Keratinocyte (primary cell): ENCODE measurements at regions not wholly inside any gene's neighbourhood (a gene's known extent, or its start where the extent isn't known, plus 50 kb on each side); places are given as distances from the start of the nearest gene placed in this dataset.

ENCODE experiments used
- DNase-seq: peaks from one replicate; pipeline ENCODE4 v3.0.0-alpha.2; 2011; ENCODE audit warnings: low read depth, missing footprints, low spot score
- FAIRE-seq: peaks from 2 replicates; lab custom pipeline; 2011; peaks lifted over from hg19 to GRCh38; lab: Jason Lieb, UNC
- H2AFZ ChIP-seq: 2 replicates; pipeline ENCODE4 v1.6.0; 2012; ENCODE audit warnings: low read length, control low read depth, inconsistent platforms; ENCODE audit not compliant: control insufficient read depth
- H3K27ac ChIP-seq: 2 replicates; pipeline ENCODE4 v1.5.1; 2011; ENCODE audit warnings: low read length; ENCODE audit not compliant: control insufficient read depth, insufficient read depth
- H3K27me3 ChIP-seq: 3 replicates; pipeline ENCODE4 v1.6.0; 2011; ENCODE audit warnings: low read length; ENCODE audit not compliant: control insufficient read depth, insufficient read depth; ENCODE audit errors: extremely low read depth
- H3K36me3 ChIP-seq, 2 experiments: 2 replicates in 1 of 2; 3 replicates in 1 of 2; pipeline ENCODE4 v1.5.1; 2011; ENCODE audit warnings: low read length in 2 of 2, mild to moderate bottlenecking in 1 of 2; ENCODE audit not compliant: control insufficient read depth in 2 of 2, insufficient read depth in 2 of 2; ENCODE audit errors: extremely low read depth in 1 of 2
- H3K4me1 ChIP-seq: 3 replicates; pipeline ENCODE4 v1.5.1; 2011; ENCODE audit warnings: low read length; ENCODE audit not compliant: control insufficient read depth, insufficient read depth; ENCODE audit errors: extremely low read depth
- H3K4me2 ChIP-seq: 3 replicates; pipeline ENCODE4 v1.6.0; 2011; ENCODE audit warnings: low read depth, low read length; ENCODE audit not compliant: control insufficient read depth, insufficient read depth; ENCODE audit errors: extremely low read depth
- H3K4me3 ChIP-seq, 3 experiments: fragments of 200-600 bp in 1 of 3; sonication (generic) in 1 of 3; 2 replicates in 2 of 3; 3 replicates in 1 of 3; pipeline ENCODE4 v1.5.1; 2011 to 2016; ENCODE audit warnings: low read length in 3 of 3, mild to moderate bottlenecking in 3 of 3, control low read depth in 2 of 3, inconsistent platforms in 1 of 3, low read depth in 1 of 3, mixed read lengths in 1 of 3, mixed run types in 1 of 3, moderate library complexity in 1 of 3; ENCODE audit not compliant: control insufficient read depth in 2 of 3, insufficient read depth in 2 of 3; ENCODE audit errors: extremely low read depth in 1 of 3
- H3K79me2 ChIP-seq: 2 replicates; pipeline ENCODE4 v1.6.0; 2012; ENCODE audit warnings: low read length; ENCODE audit not compliant: control insufficient read depth, insufficient read depth
- H3K9ac ChIP-seq: 3 replicates; pipeline ENCODE4 v1.6.0; 2011; ENCODE audit warnings: low read length; ENCODE audit not compliant: control insufficient read depth, insufficient read depth; ENCODE audit errors: extremely low read depth
- H3K9me1 ChIP-seq: 3 replicates; pipeline ENCODE4 v1.6.0; 2011; ENCODE audit warnings: low read length; ENCODE audit not compliant: control insufficient read depth, insufficient read depth; ENCODE audit errors: extremely low read depth
- H3K9me3 ChIP-seq: 2 replicates; pipeline ENCODE4 v1.5.1; 2012; ENCODE audit warnings: low read depth, low read length; ENCODE audit not compliant: control insufficient read depth
- H4K20me1 ChIP-seq: 3 replicates; pipeline ENCODE4 v1.6.0; 2011; ENCODE audit warnings: low read length; ENCODE audit not compliant: control insufficient read depth, insufficient read depth; ENCODE audit errors: extremely low read depth
- EZH2 ChIP-seq: IDR thresholded peaks from one replicate; pipeline ENCODE4 v1.6.1; 2012; ENCODE audit warnings: inconsistent platforms, mild to moderate bottlenecking, low read length, moderate library complexity
- dilution Hi-C: fragments of 300-500 bp; cut with MboI; formaldehyde crosslinking; loops from one replicate; pipeline ENCODE4 v1.7.0; 2020; ENCODE audit warnings: low sequenced_read_pairs; ENCODE audit not compliant: extremely low pct_ligation_motif_present
- TF ChIP-seq, protein P1 (sequence below), 3 experiments: IDR thresholded peaks in 1 of 3; conservative IDR thresholded peaks in 1 of 3; optimal IDR thresholded peaks in 1 of 3; 2 replicates in 2 of 3; 3 replicates in 1 of 3; pipeline versions ENCODE3 to v1.5.1; 2011; ENCODE audit warnings: low read length in 3 of 3, mild to moderate bottlenecking in 3 of 3, moderate library complexity in 2 of 3, control low read depth in 1 of 3, inconsistent platforms in 1 of 3; ENCODE audit not compliant: insufficient read depth in 2 of 3; ENCODE audit errors: extremely low read depth in 1 of 3

DNA sequence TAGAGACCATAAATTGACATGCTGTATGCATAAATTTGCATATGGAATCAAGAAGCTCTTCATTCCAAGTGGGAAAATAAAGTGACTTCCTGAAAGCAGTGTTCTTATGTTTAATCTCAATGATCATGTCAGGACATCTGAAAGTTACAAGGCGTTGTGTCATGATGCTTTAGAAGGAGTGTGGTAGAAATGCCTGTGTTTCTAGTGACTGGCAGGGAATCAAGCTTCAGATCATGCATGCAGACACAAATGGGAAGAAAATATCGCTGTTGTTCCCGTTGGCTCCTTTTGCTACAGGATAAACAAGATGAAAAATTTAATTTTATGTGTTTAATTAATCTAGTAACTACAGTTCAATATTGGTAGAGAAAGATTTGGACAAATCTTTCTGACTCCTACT, 298.1 kb upstream of the SYT1 start:
- H3K79me2 ChIP-seq, result no peaks in the 10 kb centered on the region
- H3K9ac ChIP-seq, result no peak overlapping the region
- H3K36me3 ChIP-seq, result no peaks in the 10 kb centered on the region
- no peaks in the 10 kb centered on the region for H3K9me1 ChIP-seq
- no peaks in the 10 kb centered on the region for H4K20me1 ChIP-seq
- DNase-seq, result no peak
- no peaks in the 10 kb centered on the region for H3K4me1 ChIP-seq
- H3K27me3 ChIP-seq, result no peaks in the 10 kb centered on the region
- no peak overlapping the region for H3K4me2 ChIP-seq
- H3K9me3 ChIP-seq, result no peaks in the 10 kb centered on the region
- H3K4me3 ChIP-seq, result no peak overlapping the region
- H3K27ac ChIP-seq, result no peak overlapping the region
- dilution Hi-C loops, result no loop called here
- FAIRE-seq, result no peak
- TF ChIP-seq, protein P1, sequence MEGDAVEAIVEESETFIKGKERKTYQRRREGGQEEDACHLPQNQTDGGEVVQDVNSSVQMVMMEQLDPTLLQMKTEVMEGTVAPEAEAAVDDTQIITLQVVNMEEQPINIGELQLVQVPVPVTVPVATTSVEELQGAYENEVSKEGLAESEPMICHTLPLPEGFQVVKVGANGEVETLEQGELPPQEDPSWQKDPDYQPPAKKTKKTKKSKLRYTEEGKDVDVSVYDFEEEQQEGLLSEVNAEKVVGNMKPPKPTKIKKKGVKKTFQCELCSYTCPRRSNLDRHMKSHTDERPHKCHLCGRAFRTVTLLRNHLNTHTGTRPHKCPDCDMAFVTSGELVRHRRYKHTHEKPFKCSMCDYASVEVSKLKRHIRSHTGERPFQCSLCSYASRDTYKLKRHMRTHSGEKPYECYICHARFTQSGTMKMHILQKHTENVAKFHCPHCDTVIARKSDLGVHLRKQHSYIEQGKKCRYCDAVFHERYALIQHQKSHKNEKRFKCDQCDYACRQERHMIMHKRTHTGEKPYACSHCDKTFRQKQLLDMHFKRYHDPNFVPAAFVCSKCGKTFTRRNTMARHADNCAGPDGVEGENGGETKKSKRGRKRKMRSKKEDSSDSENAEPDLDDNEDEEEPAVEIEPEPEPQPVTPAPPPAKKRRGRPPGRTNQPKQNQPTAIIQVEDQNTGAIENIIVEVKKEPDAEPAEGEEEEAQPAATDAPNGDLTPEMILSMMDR (optimal IDR thresholded peaks at IDR 0.05 in 1 of 3, IDR thresholded peaks at IDR 0.05 in 1 of 3, conservative IDR thresholded peaks at IDR 0.05 in 1 of 3; ENCODE audit: extremely low read depth in 1 of 3, insufficient read depth in 2 of 3, low read length in 3 of 3), result no peak
- no peak for TF ChIP-seq EZH2
- no peak overlapping the region for H2AFZ ChIP-seq

DNA sequence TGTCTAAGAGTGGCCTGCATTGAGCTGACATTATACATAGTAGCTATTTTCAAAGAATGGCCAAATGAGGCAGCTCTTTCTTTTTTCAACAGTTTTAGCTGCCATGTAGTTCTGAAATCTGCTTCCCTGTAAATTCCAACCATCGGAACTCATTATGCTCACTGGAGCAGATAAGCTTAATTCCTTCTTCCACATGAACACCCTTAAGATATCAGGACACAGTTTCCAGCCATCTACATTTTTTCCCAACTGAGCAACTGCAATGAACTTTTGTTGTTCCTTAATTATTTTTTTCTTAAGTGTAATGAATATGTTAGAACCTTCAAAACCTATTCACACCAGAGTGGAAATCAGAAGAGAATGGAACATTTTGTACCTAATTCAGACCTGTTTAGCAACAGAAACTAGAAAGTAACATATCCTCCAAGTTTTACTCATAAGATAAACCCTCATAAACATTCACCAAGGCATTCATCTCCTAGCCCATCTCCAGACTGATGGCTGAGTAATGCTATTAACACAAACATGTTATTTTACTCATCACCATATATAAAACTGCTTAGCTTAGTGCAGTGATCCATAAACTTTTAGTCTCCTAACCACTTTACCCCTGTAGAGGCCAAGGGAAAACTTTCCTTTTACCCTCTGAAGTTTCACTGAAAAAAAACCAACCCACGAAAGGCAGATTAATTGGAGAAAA, 296.1 kb upstream of the SYT1 start:
- H3K4me2 ChIP-seq, result no peak overlapping the region
- H3K79me2 ChIP-seq, result no peaks in the 10 kb centered on the region
- FAIRE-seq, result no peak
- no peaks in the 10 kb centered on the region for H3K9me1 ChIP-seq
- H2AFZ ChIP-seq, result no peak overlapping the region
- no peaks in the 10 kb centered on the region for H3K36me3 ChIP-seq
- no peaks in the 10 kb centered on the region for H4K20me1 ChIP-seq
- TF ChIP-seq, protein P1 (optimal IDR thresholded peaks at IDR 0.05 in 1 of 3, IDR thresholded peaks at IDR 0.05 in 1 of 3, conservative IDR thresholded peaks at IDR 0.05 in 1 of 3; ENCODE audit: extremely low read depth in 1 of 3, insufficient read depth in 2 of 3, low read length in 3 of 3), result no peak
- no peak for TF ChIP-seq EZH2
- H3K4me1 ChIP-seq, result no peaks in the 10 kb centered on the region
- H3K9me3 ChIP-seq, result no peaks in the 10 kb centered on the region
- no peaks in the 10 kb centered on the region for H3K27me3 ChIP-seq
- no peak for DNase-seq
- H3K27ac ChIP-seq, result no peak overlapping the region
- dilution Hi-C loops, result no loop called here
- no peak overlapping the region for H3K4me3 ChIP-seq
- H3K9ac ChIP-seq, result no peak overlapping the region
